ENCODE measurements at regions not wholly inside any gene's neighbourhood (a gene's known extent, or its start where the extent isn't known, plus 50 kb on each side); places are given as distances from the start of the nearest gene placed in this dataset.

DNA sequence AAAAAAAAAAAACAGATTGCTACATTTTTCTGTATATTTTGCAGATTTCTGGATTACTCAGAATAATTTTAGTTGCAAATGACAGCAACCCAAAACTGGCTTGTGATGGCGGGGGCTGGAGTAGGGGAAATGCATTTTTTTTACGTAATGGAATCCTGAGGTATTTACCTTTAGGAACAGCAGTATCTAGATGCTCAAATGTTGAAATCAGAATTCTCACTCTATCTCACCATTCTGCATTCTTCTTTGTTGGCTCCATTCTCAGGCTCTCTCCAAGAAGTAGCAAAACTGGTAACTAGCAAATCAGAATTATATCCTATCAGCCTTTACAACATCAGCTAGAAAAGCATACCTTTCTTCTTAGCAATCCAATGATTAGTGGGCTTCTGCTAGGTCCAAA is 554.3 kb downstream of the PRELID2 start:
- TF ChIP-seq, protein P1, sequence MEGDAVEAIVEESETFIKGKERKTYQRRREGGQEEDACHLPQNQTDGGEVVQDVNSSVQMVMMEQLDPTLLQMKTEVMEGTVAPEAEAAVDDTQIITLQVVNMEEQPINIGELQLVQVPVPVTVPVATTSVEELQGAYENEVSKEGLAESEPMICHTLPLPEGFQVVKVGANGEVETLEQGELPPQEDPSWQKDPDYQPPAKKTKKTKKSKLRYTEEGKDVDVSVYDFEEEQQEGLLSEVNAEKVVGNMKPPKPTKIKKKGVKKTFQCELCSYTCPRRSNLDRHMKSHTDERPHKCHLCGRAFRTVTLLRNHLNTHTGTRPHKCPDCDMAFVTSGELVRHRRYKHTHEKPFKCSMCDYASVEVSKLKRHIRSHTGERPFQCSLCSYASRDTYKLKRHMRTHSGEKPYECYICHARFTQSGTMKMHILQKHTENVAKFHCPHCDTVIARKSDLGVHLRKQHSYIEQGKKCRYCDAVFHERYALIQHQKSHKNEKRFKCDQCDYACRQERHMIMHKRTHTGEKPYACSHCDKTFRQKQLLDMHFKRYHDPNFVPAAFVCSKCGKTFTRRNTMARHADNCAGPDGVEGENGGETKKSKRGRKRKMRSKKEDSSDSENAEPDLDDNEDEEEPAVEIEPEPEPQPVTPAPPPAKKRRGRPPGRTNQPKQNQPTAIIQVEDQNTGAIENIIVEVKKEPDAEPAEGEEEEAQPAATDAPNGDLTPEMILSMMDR (IDR thresholded peaks at IDR 0.05; ENCODE audit: low read depth, low read length): no peak
- Histone ChIP-seq H3K4me1 (ENCODE audit: low read depth) (no peaks in the 10 kb centered on the region), H3K9me3 (ENCODE audit: low read depth) (no peaks in the 10 kb centered on the region), H3K27me3 (no peaks in the 10 kb centered on the region), H3K36me3 (no peaks in the 10 kb centered on the region), H3K27ac (no peak overlapping the region), H3K4me3 (no peak overlapping the region)
- DNase-seq (ENCODE audit: low read depth in 1 of 2, low spot score in 1 of 2): no peak

- Histone ChIP-seq H3K27me3 (no peaks in the 10 kb centered on the region), H3K9me3 (ENCODE audit: low read depth) (no peaks in the 10 kb centered on the region), H3K4me3 (no peak overlapping the region), H3K27ac (no peak overlapping the region), H3K36me3 (no peaks in the 10 kb centered on the region), H3K4me1 (ENCODE audit: low read depth) (no peaks in the 10 kb centered on the region)
- TF ChIP-seq, protein P1 (IDR thresholded peaks at IDR 0.05; ENCODE audit: low read depth, low read length): no peak
- DNase-seq (ENCODE audit: low read depth in 1 of 2, low spot score in 1 of 2): no peak
These were observed 554.9 kb downstream of the PRELID2 start for GRCh38 chr5:145280214-145280613.

GRCh38 chr5:145260670-145261069 is 574.5 kb downstream of the PRELID2 start:
- no peaks in the 10 kb centered on the region for H3K27me3 ChIP-seq
- H3K4me3 ChIP-seq: no peak overlapping the region
- H3K27ac ChIP-seq: no peak overlapping the region
- TF ChIP-seq, protein P1 (IDR thresholded peaks at IDR 0.05; ENCODE audit: low read depth, low read length): no peak
- no peaks in the 10 kb centered on the region for H3K9me3 ChIP-seq (ENCODE audit: low read depth)
- no peak for DNase-seq (ENCODE audit: low read depth in 1 of 2, low spot score in 1 of 2)
- no peaks in the 10 kb centered on the region for H3K4me1 ChIP-seq (ENCODE audit: low read depth)
- H3K36me3 ChIP-seq: no peaks in the 10 kb centered on the region

- TF ChIP-seq, protein P1 (IDR thresholded peaks at IDR 0.05; ENCODE audit: low read depth, low read length): no peak
- Histone ChIP-seq H3K4me3 (no peak overlapping the region), H3K27ac (no peak overlapping the region), H3K4me1 (ENCODE audit: low read depth) (peaks cover 11% of the 10 kb centered on the region), H3K27me3 (no peaks in the 10 kb centered on the region), H3K36me3 (no peaks in the 10 kb centered on the region), H3K9me3 (ENCODE audit: low read depth) (no peaks in the 10 kb centered on the region)
- no peak for DNase-seq (ENCODE audit: low read depth in 1 of 2, low spot score in 1 of 2)
These were observed 587.4 kb downstream of the PRELID2 start for GRCh38 chr5:145247745-145248040.

- H3K4me3 ChIP-seq: no peak overlapping the region
- peaks cover 11% of the 10 kb centered on the region for H3K4me1 ChIP-seq (ENCODE audit: low read depth)
- TF ChIP-seq, protein P1 (IDR thresholded peaks at IDR 0.05; ENCODE audit: low read depth, low read length): no peak
- no peaks in the 10 kb centered on the region for H3K36me3 ChIP-seq
- no peaks in the 10 kb centered on the region for H3K9me3 ChIP-seq (ENCODE audit: low read depth)
- no peak for DNase-seq (ENCODE audit: low read depth in 1 of 2, low spot score in 1 of 2)
- H3K27me3 ChIP-seq: no peaks in the 10 kb centered on the region
- H3K27ac ChIP-seq: no peak overlapping the region
These were observed 588.0 kb downstream of the PRELID2 start for GRCh38 chr5:145246961-145247744.

All from cardiac muscle cell (in vitro differentiated cells and primary cell).